ENCODE measurements at regions not wholly inside any gene's neighbourhood (a gene's known extent, or its start where the extent isn't known, plus 50 kb on each side); places are given as distances from the start of the nearest gene placed in this dataset.

- Histone ChIP-seq H3K27ac (ENCODE audit: insufficient read depth, low read depth, low read length) (no peak overlapping the region), H3K4me3 (replicated peaks in 1 of 3; ENCODE audit: insufficient read depth in 1 of 3, low read depth in 1 of 3, low read length in 3 of 3) (no peak overlapping the region), H3K9ac (replicated peaks; ENCODE audit: extremely low read depth, insufficient read depth, low read length) (no peak overlapping the region), H3K9me3 (replicated peaks; ENCODE audit: control insufficient read depth, insufficient read depth, low read length) (no peaks in the 10 kb centered on the region), H3K4me1 (ENCODE audit: control insufficient read depth, extremely low read depth, insufficient read depth, low read length) (no peaks in the 10 kb centered on the region), H3K27me3 (ENCODE audit: control insufficient read depth in 2 of 2, insufficient read depth in 2 of 2, low read length in 2 of 2) (no peaks in the 10 kb centered on the region), H4K20me1 (replicated peaks; ENCODE audit: control insufficient read depth, extremely low read depth, insufficient read depth, low read length) (no peaks in the 10 kb centered on the region), H2AFZ (ENCODE audit: low read depth, low read length) (no peak overlapping the region), H3K4me2 (ENCODE audit: insufficient read depth, low read length) (no peak overlapping the region), H3K36me3 (ENCODE audit: control insufficient read depth in 2 of 2, extremely low read depth in 1 of 2, insufficient read depth in 2 of 2, low read length in 2 of 2) (no peaks in the 10 kb centered on the region), H3K79me2 (ENCODE audit: control insufficient read depth, insufficient read depth, low read length) (no peaks in the 10 kb centered on the region), H3K9me1 (replicated peaks; ENCODE audit: control insufficient read depth, extremely low read depth, insufficient read depth, low read length) (no peaks in the 10 kb centered on the region)
- dilution Hi-C loops (cut with MboI; ENCODE audit: extremely low pct_ligation_motif_present, low sequenced_read_pairs), result no loop called here
- TF ChIP-seq MYC (IDR thresholded peaks at IDR 0.05; ENCODE audit: low read depth, low read length), result no peak
- no peak for TF ChIP-seq EZH2 (IDR thresholded peaks at IDR 0.05; ENCODE audit: borderline replicate concordance, low read depth, low read length, severe bottlenecking)
- no peak for TF ChIP-seq FOS (IDR thresholded peaks at IDR 0.05; ENCODE audit: borderline replicate concordance, insufficient read depth, low read length)
- no peak for TF ChIP-seq JUN (IDR thresholded peaks at IDR 0.05; ENCODE audit: borderline replicate concordance, insufficient read depth, insufficient read length, low read depth)
- BruUV-seq (replicated peaks), result no TSS peak
- CTCF ChIA-PET, result no interaction called here
- intact Hi-C loops (cut with micrococcal nuclease), result no loop called here
- DNase-seq (ENCODE audit: low read depth, low spot score) (no peak), FAIRE-seq (no peak)
- POLR2A ChIA-PET, result no interaction called here
Measured at GRCh38 chr16:27123795-27124409, 57.2 kb downstream of the C16orf82 start.

GRCh38 chr16:27127308-27127707 is 60.6 kb downstream of the C16orf82 start:
- no peaks in the 10 kb centered on the region for H3K27me3 ChIP-seq (ENCODE audit: control insufficient read depth in 2 of 2, insufficient read depth in 2 of 2, low read length in 2 of 2)
- no peak overlapping the region for H2AFZ ChIP-seq (ENCODE audit: low read depth, low read length)
- no peak overlapping the region for H3K4me3 ChIP-seq (replicated peaks in 1 of 3; ENCODE audit: insufficient read depth in 1 of 3, low read depth in 1 of 3, low read length in 3 of 3)
- DNase-seq (ENCODE audit: low read depth, low spot score) (no peak), FAIRE-seq (no peak)
- no peaks in the 10 kb centered on the region for H3K36me3 ChIP-seq (ENCODE audit: control insufficient read depth in 2 of 2, extremely low read depth in 1 of 2, insufficient read depth in 2 of 2, low read length in 2 of 2)
- no TSS peak for BruUV-seq (replicated peaks)
- no peak overlapping the region for H3K4me2 ChIP-seq (ENCODE audit: insufficient read depth, low read length)
- dilution Hi-C loops (cut with MboI; ENCODE audit: extremely low pct_ligation_motif_present, low sequenced_read_pairs), result no loop called here
- H3K4me1 ChIP-seq (ENCODE audit: control insufficient read depth, extremely low read depth, insufficient read depth, low read length), result no peaks in the 10 kb centered on the region
- TF ChIP-seq GATA2 (IDR thresholded peaks at IDR 0.05; ENCODE audit: insufficient read depth, insufficient read length, low read depth, low read length) (no peak), POLR2AphosphoS5 (IDR thresholded peaks at IDR 0.05; ENCODE audit: insufficient read depth, low read depth, low read length) (no peak), CTCF (IDR thresholded peaks at IDR 0.05; ENCODE audit: extremely low read depth in 1 of 2, insufficient read depth in 1 of 2, low read depth in 1 of 2, low read length in 2 of 2) (no peak), EZH2 (IDR thresholded peaks at IDR 0.05; ENCODE audit: borderline replicate concordance, low read depth, low read length, severe bottlenecking) (no peak), MAX (IDR thresholded peaks at IDR 0.05; ENCODE audit: insufficient read depth, insufficient read length) (no peak), POLR2A (IDR thresholded peaks at IDR 0.05; ENCODE audit: low read depth, low read length) (no peak), MYC (IDR thresholded peaks at IDR 0.05; ENCODE audit: low read depth, low read length) (no peak), FOS (IDR thresholded peaks at IDR 0.05; ENCODE audit: borderline replicate concordance, insufficient read depth, low read length) (no peak), JUN (IDR thresholded peaks at IDR 0.05; ENCODE audit: borderline replicate concordance, insufficient read depth, insufficient read length, low read depth) (no peak)
- no peak overlapping the region for H3K27ac ChIP-seq (ENCODE audit: insufficient read depth, low read depth, low read length)
- intact Hi-C loops (cut with micrococcal nuclease), result no loop called here
- ChIA-PET CTCF (no interaction called here), POLR2A (no interaction called here)
- H3K79me2 ChIP-seq (ENCODE audit: control insufficient read depth, insufficient read depth, low read length), result no peaks in the 10 kb centered on the region
- no peak overlapping the region for H3K9ac ChIP-seq (replicated peaks; ENCODE audit: extremely low read depth, insufficient read depth, low read length)
- H3K9me1 ChIP-seq (replicated peaks; ENCODE audit: control insufficient read depth, extremely low read depth, insufficient read depth, low read length), result no peaks in the 10 kb centered on the region
- H3K9me3 ChIP-seq (replicated peaks; ENCODE audit: control insufficient read depth, insufficient read depth, low read length), result no peaks in the 10 kb centered on the region
- H4K20me1 ChIP-seq (replicated peaks; ENCODE audit: control insufficient read depth, extremely low read depth, insufficient read depth, low read length), result no peaks in the 10 kb centered on the region
